ENCODE measurements at regions not wholly inside any gene's neighbourhood (a gene's known extent, or its start where the extent isn't known, plus 50 kb on each side); places are given as distances from the start of the nearest gene placed in this dataset.

DNA sequence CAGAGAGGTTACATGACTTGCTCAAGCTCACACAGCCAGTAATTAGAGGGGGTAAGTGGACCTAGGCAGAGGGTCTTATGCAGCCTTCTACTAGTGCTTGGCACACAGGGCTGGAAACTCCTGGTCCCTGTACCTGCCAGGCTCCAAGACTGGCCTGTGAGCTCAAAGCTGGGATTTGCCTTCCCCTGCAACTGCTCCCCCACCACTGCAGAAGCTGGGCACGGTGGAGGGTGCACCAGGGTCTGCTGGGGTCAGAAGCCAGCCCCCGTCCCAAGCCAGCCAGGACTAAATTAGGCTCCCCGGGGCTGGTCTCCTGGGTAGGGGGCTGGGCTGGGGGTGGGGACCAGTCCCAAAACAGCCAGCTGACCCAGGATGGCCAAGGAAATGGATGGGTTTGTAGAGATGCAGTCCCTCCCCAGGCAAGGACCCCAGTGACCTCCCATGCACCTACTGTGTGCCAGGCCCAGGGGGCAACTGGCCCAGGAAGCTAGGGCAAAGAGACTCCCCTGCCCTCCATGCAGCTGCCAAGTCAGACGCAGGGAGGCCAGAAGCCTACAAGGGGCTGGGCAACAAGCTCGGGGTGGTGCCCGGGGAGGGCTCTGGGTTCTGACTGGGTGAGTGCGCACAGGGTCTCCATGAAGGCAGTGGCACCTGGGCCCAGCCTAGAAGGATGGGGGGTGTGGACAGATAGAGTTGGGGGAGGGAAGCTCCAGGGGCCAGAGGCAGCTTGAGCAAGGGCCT lies 51.8 kb upstream of the LINGO1 start:
- H3K36me3 ChIP-seq: no peaks in the 10 kb centered on the region
- H3K27me3 ChIP-seq: no peaks in the 10 kb centered on the region
- no peak for TF ChIP-seq CTCF (IDR thresholded peaks at IDR 0.05)
- no peak overlapping the region for H3K27ac ChIP-seq
- no peaks in the 10 kb centered on the region for H3K9me3 ChIP-seq
- H3K4me1 ChIP-seq: no peaks in the 10 kb centered on the region
- H3K4me3 ChIP-seq: no peak overlapping the region
- no peak for DNase-seq (ENCODE audit: low spot score)

DNA sequence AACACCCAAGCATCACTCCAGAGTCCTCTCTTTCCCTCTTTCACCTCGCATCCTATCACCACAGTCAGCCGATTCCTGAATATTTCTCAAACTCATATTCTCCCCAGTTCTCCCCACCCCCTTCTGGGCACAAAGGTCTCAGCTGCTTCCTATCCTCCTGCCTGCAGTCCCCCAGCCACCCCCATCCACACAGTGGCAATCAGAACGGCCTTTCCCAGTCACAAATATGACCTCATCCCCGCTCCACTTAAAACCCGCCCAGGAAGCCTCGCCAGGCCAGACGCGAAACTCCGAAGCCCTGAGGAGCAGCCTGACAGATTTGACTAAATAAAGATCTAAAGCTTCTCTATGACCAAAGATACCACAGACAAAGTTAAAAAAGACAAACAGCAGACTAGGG lies 49.9 kb upstream of the LINGO1 start:
- Histone ChIP-seq H3K27me3 (no peaks in the 10 kb centered on the region), H3K4me3 (no peak overlapping the region), H3K27ac (no peak overlapping the region), H3K4me1 (no peaks in the 10 kb centered on the region), H3K9me3 (no peaks in the 10 kb centered on the region), H3K36me3 (no peaks in the 10 kb centered on the region)
- DNase-seq (ENCODE audit: low spot score): no peak
- no peak for TF ChIP-seq CTCF (IDR thresholded peaks at IDR 0.05)
